ENCODE measurements at regions not wholly inside any gene's neighbourhood (a gene's known extent, or its start where the extent isn't known, plus 50 kb on each side); places are given as distances from the start of the nearest gene placed in this dataset.

DNA sequence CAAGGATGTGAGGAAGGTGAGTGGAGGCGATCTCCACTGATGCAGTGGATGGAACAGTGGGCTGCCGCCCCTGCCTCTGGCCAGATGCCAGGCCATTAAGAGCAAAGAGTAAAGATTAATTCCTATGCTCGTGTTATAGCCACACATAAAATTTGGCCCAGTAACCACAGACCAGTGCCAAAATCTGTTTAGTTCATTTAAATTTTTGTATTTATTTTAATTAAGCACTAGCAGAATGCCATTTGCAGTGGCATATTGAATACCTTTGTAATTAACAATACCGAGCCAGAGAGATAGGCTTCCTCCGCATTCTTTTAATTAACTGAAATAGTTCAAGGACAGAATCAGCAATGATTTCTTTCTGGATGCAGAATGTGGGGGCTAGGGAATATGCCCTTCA is 179.8 kb downstream of the MED10 start:
- 94% methylated on average over 5 of the region's 5 CpGs; no CpG with 5 or more reads in 1 of the 2 experiments for WGBS, 2 experiments (ENCODE audit: extremely low coverage in 1 of 2, insufficient coverage in 1 of 2, insufficient read length in 1 of 2, insufficient replicate concordance in 2 of 2, low coverage in 1 of 2, low lambda C conversion rate in 2 of 2, missing lambda C conversion rate in 1 of 2)
- FAIRE-seq = no peak
- H4K5ac ChIP-seq (ENCODE audit: insufficient read length, low read depth, low read length) = no peak overlapping the region
- TF ChIP-seq CTBP2 (IDR thresholded peaks at IDR 0.05; ENCODE audit: borderline replicate concordance, insufficient read depth, insufficient read length, low read length) = no peak
- no peak for TF ChIP-seq RXRA (IDR thresholded peaks at IDR 0.05; ENCODE audit: insufficient read depth, low read depth, low read length)
- no peak for TF ChIP-seq SIRT6 (IDR thresholded peaks at IDR 0.05; ENCODE audit: low read length)
- no peak for TF ChIP-seq EP300 (IDR thresholded peaks at IDR 0.05; ENCODE audit: borderline replicate concordance in 1 of 2, low read depth in 2 of 2, low read length in 2 of 2)
- no peak for TF ChIP-seq TAF1 (IDR thresholded peaks at IDR 0.05; ENCODE audit: low read depth, low read length)
- no peak for TF ChIP-seq RNF2 (IDR thresholded peaks at IDR 0.05; ENCODE audit: borderline replicate concordance, low read depth, low read length, missing control alignments, poor library complexity, severe bottlenecking)
- TF ChIP-seq PHF8 (conservative IDR thresholded peaks at IDR 0.05; ENCODE audit: low read depth, low read length) = no peak
- no peak for TF ChIP-seq NRF1 (IDR thresholded peaks at IDR 0.05; ENCODE audit: low read depth, low read length)
- no peak for TF ChIP-seq BCL11A (IDR thresholded peaks at IDR 0.05; ENCODE audit: low read depth in 2 of 2, low read length in 2 of 2)
- no peak for TF ChIP-seq JUN (IDR thresholded peaks at IDR 0.05; ENCODE audit: low read depth, low read length)
- no peak for TF ChIP-seq GABPA (IDR thresholded peaks at IDR 0.05; ENCODE audit: borderline replicate concordance, insufficient read depth, low read length)
- TF ChIP-seq CHD1 (IDR thresholded peaks at IDR 0.05; ENCODE audit: low read depth, low read length) = no peak
- no peak for TF ChIP-seq SIN3A (conservative IDR thresholded peaks at IDR 0.05 in 1 of 2, IDR thresholded peaks at IDR 0.05 in 1 of 2; ENCODE audit: low read depth in 1 of 2, low read length in 2 of 2)
- TF ChIP-seq EZH2 (IDR thresholded peaks at IDR 0.05; ENCODE audit: low read depth, low read length, severe bottlenecking) = no peak

More for the DNA sequence above, 179.8 kb downstream of the MED10 start:
- Histone ChIP-seq H3K4me2 (ENCODE audit: insufficient read depth in 1 of 2, low read depth in 2 of 2, low read length in 2 of 2) (no peak overlapping the region), H3K79me2 (ENCODE audit: control insufficient read depth in 1 of 2, insufficient read depth in 2 of 2, low read length in 2 of 2) (no peaks in the 10 kb centered on the region), H4K8ac (ENCODE audit: extremely low read depth, insufficient read depth, low read length) (no peak overlapping the region), H4K20me1 (replicated peaks in 1 of 2; ENCODE audit: control insufficient read depth in 1 of 2, insufficient read depth in 2 of 2, low read length in 2 of 2) (no peaks in the 10 kb centered on the region), H2AFZ (ENCODE audit: low read length) (no peak overlapping the region), H2AK5ac (ENCODE audit: low read depth, low read length) (no peak overlapping the region), H2BK15ac (ENCODE audit: low read length) (no peak overlapping the region), H3K4me3 (ENCODE audit: extremely low read depth in 1 of 4, insufficient read depth in 2 of 4, low read depth in 3 of 4, low read length in 4 of 4) (no peak overlapping the region), H3K27me3 (replicated peaks in 1 of 4; ENCODE audit: control insufficient read depth in 3 of 4, extremely low read depth in 1 of 4, insufficient read depth in 3 of 4, low read length in 3 of 4) (no peaks in the 10 kb centered on the region), H3K56ac (replicated peaks; ENCODE audit: insufficient read length, low read depth, low read length) (no peak overlapping the region), H2BK12ac (ENCODE audit: low read depth, low read length) (no peak overlapping the region), H2BK5ac (ENCODE audit: low read depth, low read length) (no peak overlapping the region), H3K79me1 (ENCODE audit: low read depth, low read length) (no peaks in the 10 kb centered on the region), H2BK120ac (replicated peaks; ENCODE audit: low read depth, low read length) (no peak overlapping the region), H3K23ac (ENCODE audit: insufficient read length) (no peak overlapping the region), H3K18ac (ENCODE audit: extremely low read depth, low read length) (no peak overlapping the region), H3K14ac (ENCODE audit: insufficient read length) (no peak overlapping the region), H2BK20ac (ENCODE audit: low read length) (no peak overlapping the region), H3K4me1 (replicated peaks in 1 of 4; ENCODE audit: control insufficient read depth in 3 of 4, insufficient read depth in 4 of 4, low read length in 3 of 4) (peaks cover 0 to 3% (median 0%) of the 10 kb centered on the region in 4 experiments; a peak in 2 of 7 replicates), H3K27ac (ENCODE audit: low read depth, low read length) (no peak overlapping the region), H3K36me3 (ENCODE audit: control insufficient read depth in 2 of 4, insufficient read depth in 4 of 4, low read length in 3 of 4) (no peaks in the 10 kb centered on the region), H3K9me3 (ENCODE audit: insufficient read depth in 2 of 2, low read depth in 1 of 2, low read length in 1 of 2) (peaks cover 0 to 7% of the 10 kb centered on the region in 2 experiments; a peak in 1 of 4 replicates), H4K91ac (replicated peaks; ENCODE audit: insufficient read length, low read length) (no peak overlapping the region), H3K4ac (replicated peaks; ENCODE audit: insufficient read length, low read depth, low read length) (no peak overlapping the region), H3K9ac (replicated peaks in 1 of 4; ENCODE audit: extremely low read depth in 1 of 4, low read depth in 3 of 4, low read length in 3 of 4) (no peak overlapping the region), H3K23me2 (ENCODE audit: low read depth, low read length) (no peaks in the 10 kb centered on the region)
- DNase-seq (ENCODE audit: low read depth in 1 of 2, low spot score in 2 of 2) = no peak
- POLR2A ChIA-PET (ENCODE audit: partially characterized antibody) = no interaction called here
- CTCF ChIA-PET (ENCODE audit: partially characterized antibody) = interaction anchor here (0.7 kb wide), 1 partner anchor 305 kb away, joined by 3 read pairs; no protein-coding TSS in a partner anchor

All from H1 (cell line).